GM21737 (cell line): ENCODE measurements at regions not wholly inside any gene's neighbourhood (a gene's known extent, or its start where the extent isn't known, plus 50 kb on each side); places are given as distances from the start of the nearest gene placed in this dataset.

Source experiments
- ATAC-seq: cut with Tn5 transposase; IDR thresholded peaks from one replicate; pipeline ENCODE4 v1.9.1; 2021; ENCODE audit warnings: mild to moderate bottlenecking, moderate library complexity; ENCODE audit not compliant: unreplicated experiment

DNA sequence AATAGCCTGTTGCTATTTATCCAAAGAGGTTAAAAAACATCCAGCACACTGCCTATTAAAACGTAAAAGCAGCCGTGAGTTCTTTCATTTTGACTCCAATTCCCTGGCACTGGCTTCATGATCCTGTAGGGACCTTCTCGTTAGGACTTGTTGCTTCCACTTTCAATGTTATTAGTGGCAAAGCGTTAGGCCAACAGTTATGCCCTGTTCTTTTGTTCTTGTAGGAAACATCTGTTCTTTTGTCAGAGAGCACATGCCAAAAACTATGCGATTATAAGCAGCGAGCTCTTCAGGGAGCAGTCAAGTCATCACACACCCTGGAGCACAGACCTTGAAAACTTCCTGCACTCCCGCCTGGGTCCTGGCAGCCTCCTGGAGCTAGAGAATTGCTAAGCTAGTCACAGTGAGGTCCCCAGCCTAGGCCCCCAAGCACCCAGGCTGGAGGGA is 609.5 kb upstream of the ARID1B start:
- ATAC-seq, result no peak

DNA sequence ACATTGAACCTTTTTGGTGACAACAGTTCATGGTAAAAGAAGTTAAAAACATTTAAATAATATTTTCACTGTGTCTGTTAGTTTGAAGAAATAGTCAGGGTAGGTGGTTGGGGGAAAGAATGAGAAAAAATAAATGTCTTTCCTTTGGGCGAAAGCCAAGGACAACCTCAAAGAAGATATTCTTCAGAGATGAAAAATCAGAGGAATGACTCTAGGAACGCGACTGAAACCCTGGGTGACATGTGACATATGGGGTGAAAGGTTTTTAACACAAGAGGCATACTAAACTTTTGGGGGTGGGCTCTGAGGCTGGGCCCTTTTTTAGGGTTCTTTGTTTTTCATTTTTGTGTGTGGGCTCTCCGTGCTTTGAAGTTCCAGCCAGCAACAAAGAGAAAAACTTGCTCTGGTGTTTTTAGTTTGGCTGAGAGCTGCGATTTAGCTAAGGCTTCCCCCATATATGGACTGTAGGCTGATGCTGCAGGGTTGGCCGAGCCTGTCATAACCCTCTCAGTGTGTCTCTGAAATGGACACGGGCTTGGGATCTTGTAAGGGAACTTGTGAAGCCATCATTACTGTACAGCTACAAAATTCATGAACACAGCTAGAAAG is 610.1 kb upstream of the ARID1B start:
- no peak for ATAC-seq

DNA sequence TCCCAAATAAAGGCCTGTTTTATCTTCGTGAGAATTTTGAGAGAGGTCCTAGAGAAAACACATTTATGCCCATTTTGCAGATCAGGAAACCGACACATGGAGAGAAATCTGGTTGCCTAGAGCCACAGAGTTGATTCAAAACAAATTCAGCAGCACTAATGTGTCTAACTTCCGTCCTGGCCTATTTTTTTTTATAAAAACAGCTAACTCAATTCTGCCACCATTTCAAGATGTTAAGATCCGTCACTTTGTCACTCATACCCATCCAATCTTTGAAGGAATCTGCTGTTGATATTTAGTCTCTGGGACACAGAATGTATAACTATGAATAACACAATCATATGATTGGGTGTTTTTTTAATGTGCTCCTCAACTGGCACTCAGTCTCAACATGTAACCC is 611.1 kb upstream of the ARID1B start:
- ATAC-seq, result no peak

DNA sequence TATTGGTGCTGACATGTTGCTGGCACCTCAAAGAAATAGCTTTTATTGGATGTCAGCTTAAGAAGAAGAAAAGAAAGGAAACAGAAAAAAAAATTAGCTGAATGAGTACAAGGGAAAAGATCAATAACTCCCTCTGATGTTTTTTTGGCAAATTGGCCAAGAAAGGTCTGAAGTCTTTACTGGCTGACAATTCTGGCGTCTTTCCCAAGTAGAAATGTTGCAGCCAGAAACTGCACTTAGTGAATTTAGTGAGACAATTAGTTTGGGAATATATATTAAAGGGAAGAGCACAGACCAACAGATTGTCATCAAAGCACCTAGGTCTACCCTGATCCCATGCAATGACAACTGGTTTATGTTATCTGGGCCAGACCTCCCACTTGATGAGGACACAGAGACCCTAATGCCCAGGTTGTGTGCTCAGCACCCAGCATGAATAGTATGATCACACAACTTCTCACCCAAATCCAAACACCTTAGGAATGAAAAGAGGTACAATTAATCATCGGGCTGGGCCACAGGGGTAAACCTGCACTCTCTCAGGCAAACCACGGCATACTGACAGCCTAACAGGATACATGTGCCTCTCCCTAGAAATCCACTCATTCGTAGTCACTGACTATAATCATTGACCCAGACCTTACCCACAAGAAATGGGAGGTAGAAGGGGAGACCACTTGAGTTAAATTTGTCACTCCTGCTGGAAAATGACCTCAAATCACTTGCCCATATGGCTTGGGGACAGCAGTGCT is 612.3 kb upstream of the ARID1B start:
- ATAC-seq, result no peak

DNA sequence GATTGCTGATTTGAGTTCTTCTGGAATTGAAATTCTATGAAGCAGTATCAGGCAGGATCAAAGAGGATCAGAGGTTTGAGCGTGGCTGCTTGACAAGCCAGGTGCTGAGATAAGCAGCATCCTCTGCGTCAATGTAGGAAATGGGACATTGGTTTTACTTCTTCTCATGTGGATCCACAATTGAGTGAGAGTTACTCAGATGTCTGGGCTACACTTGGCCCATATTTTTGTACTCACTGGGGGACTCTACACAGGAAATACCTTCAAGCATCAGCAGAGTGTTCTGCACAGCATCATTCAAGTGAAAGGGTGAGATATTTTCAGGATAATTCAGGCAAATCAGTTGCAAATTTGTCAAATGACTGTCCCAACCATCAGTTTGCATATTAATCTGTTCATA is 613.9 kb upstream of the ARID1B start:
- no peak for ATAC-seq

DNA sequence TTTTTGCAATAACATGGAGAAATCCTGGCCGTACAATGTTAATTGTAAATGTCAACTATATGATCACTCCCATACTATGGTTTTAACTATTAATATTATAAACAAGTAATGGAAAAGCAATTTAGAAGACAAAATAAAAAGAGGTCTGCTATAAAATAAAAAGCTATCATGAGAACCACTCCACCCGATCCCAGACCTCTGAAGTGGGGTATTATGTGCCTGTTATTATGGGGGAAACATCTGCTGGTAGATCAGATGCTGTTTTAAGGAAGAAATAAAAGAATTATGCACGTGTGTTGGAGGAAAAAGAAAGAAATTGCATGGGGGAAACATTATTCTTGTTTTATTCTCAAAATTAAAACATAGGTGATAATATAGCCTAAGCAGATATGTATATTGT is 615.7 kb upstream of the ARID1B start:
- ATAC-seq, result no peak

DNA sequence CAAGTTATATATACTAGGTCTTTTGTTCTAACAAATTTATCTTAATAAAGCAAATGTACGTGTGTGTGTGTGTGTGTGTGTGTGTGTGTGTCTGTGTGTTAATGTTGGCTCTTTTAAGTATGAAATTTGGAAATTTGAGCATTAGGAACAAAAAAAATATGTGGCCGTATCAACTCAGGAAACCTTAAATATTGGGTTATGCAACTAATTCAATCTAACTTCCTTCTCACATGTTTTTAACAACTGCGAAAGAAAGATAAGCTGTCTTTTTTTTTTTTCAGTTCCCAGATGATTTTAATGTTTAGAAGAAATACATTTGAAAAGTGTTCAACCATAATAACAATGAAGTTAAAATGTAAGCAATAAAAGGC is 616.4 kb upstream of the ARID1B start:
- no peak for ATAC-seq

DNA sequence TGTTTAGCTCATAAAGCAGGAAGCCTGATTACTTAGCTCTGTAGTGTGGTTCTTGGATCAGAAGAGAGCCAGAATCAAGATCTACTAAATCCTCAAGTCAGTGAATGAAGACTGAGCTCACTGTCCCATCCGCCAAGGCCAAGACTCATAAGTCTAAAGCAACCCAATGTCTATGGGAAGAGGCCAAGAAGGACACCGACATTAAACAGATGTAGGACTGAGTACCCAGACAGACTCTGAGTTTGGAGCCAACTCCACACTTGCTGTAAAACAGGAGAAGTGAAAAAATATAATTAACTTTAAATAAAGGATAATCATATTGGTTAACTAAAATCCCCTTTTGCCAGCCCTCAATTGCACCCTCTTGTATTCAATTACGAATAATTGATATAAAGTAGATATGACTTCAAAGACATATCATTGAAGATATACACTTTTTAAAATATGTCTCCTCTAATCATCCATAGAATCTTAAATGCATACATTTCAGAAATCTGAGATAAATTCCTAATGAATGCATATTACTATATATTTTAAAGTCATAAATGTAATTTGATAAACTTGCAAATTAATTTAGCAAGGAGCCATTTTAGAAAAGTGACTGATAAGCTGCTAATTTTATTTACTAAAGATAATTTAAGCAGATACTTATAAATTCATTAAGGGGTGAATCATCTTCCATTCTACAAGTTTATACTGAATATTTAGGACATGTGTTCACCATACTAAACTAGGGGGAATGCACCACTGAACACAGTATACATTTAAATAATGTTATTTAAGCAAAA is 617.0 kb upstream of the ARID1B start:
- no peak for ATAC-seq

DNA sequence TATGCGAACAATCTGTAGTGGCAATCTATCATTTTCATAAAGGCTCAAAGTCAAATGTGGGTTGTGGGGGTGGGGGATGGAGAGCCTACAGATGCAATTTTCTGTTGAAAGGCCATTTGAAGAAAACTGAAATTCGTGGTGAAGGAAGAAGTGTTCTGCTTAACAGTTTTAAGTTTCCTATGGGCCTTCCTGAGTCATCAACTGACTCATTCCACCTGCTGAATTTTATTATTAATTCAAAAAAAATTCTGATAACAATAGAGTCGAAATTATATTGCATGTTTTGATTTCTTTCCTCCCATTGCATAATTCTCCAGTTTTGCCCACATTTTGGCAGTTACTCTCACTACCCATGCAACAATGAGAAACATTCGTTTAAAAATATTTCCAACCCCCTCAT is 622.3 kb upstream of the ARID1B start:
- no peak for ATAC-seq

DNA sequence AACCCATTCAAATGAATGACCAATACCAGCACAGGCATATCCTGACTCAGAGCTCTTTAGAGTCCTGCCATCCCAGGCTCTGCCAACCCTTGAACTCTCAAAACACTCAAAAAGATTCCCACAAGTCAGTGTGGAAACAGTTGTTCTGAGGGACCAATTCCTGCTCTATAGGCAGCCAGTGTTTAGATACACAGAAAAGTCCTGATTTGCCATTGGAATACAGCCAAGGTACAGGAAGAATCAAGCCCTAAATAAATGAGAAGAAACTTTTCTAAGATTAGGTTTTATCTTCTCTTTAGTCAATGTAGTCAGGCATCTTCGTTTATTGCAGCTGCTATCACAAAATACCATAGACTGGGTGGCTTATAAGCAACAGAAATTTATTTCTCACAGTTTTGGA is 626.8 kb upstream of the ARID1B start:
- ATAC-seq, result no peak

DNA sequence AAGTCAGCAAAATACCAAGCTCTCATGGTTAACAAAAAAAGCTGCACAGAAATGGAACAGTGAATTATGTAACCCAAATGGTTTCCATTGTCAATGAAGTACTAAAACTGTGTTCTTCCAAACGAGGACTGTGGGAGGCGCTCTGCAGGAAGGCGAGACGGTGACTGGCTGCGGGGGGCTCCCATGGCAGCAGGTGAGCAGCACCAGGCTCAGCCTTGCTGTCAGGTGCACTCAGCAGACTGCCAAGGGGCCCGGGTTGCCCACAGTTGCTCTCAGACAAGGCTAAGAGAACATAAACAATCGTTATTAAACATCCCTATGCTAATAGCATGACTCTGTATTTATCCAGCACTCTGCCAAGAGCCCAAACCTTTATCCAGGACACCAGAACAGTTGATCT is 630.3 kb upstream of the ARID1B start:
- ATAC-seq, result no peak

DNA sequence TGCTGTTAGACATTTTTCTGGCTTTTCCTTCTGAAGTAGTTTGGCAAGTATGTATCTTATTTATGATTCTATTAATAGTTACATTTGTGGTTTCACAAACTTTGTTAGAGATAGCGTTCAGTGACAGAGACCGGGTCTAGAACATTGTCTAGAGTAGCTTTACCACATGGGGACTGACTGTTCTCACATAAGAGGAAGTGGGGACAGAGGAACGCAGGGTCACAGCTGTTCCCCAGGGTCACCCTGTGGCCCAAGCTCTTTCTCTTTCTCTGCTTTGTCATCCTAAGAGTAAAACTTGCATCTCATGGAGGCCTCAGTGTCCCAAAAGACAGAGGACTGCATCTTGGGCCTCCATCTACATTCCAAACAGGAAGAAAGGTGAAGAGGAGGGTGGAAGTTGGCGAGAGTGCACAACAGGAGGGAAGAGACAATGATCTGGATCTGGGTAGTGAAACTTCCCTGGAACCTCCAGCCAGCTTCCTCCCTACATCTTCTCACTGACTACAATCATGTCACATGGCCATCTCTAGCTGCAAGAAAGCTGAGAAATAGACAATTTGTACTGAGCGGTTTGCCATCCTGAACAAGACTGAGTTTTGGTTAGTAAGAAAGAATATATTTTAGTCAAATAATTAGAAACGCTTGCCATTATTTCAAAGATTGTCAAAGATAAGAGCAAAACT is 645.8 kb upstream of the ARID1B start:
- ATAC-seq, result peak; percentile 98

DNA sequence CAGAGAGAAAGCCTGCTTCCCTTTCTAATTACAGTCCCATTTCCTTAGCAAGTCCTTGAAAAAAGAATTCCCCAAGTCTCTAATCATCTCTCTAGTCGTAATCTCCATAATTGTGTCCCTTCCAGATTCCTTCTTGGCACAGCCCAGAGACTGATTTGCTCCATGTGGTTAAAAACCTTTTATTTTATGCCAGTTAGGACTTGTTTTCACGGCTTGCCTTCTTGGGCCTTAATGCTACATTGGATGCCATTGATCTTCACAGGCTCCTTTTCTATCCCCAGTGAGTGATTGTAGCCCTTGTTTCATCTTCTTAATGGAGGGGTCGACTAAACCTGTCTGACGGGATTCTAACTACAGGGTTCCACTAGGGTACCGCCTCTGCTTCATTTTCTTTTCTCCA is 650.6 kb upstream of the ARID1B start:
- ATAC-seq, result no peak

DNA sequence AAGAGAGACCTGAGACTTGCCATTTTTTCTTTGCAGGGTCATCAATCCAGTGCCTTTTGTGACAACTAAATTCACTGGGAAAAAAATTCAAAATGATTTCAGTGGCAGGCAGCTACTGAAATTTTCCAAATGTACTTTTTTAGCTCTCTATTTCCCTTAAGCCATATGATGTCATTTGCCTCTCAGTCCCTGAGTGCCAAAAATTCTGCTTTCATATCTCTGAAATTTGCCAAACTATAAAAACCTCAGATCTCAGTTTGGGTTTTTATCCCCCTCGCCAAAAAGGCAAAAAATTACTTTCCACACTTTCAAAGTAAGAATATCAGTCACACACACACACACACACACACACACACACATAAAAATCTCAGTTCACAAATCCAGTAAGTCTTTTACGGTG is 651.3 kb upstream of the ARID1B start:
- ATAC-seq, result no peak

DNA sequence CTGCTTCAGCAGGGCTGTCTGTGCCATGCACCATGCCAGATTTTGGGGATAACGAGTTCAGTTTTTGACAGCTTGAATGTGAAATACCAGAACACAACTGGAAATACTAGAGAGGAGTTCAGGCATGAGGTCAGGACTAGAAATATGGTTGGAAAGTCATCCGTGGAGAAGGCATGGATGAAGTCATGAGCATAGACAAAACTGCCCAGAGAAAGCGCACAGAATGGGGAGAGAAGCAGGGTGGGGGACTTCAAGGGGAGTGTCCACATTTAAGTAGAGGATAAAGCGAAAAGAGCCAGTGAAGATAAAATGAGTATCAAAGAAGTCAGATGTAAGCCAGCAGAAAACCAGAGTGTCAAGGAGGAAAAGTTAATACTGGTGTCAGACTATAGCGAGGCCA is 653.4 kb upstream of the ARID1B start:
- no peak for ATAC-seq

DNA sequence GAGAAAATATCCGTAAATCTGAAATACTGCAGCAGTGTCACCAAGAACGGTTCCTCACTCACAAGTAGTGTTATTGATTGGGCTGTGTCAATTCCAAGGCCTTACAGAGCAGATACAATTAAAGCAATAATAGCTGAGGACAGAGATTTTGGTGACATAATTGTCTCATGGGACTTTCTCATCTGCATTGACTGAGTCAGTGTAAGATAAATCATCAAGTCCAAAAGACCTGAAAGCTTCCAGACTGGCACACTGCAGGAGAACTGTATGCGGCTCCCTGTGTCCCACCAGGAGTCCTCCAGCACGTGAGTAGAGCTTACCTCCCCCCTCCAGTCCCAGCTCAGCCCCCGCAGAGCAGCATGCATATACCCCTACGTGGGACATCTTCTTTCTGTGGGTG is 655.2 kb upstream of the ARID1B start:
- ATAC-seq, result no peak

DNA sequence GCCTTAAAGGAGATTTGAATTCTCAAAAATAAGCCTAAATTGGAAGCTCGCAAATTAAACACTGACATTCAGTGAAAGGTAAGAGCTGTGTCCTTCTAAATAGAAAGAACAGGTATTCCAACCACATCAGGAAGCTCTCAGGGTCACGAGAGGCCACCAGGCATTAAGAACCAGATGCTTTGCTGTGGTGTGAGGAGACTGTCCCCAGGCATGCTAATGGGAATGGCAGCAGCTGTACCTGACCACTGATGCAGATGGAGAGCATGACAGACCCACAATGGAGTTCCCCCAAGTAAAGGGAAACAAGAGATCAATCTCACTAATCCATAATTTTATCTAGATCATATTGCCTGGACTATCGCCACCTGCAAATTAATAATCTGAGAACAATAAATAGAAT is 658.9 kb upstream of the NOX3 start:
- no peak for ATAC-seq

DNA sequence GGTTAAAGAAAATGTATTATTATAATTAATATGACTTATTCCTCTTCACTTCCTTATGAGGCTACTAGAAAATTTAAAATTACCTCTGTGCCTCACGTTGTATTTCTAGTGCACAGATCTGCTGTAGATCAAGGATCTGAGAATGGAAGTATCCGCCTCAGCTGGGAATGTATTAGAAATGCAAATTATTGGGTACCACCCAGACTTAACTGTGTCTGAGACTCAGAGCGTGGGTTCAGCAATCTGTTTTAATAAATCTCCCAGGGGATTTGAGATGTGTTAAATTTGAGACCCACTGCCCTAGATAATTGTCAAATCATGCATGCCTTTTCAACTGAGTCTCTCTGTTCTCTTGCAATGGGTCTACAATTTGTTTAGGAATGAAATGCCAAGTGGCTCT is 658.0 kb upstream of the NOX3 start:
- ATAC-seq, result no peak

DNA sequence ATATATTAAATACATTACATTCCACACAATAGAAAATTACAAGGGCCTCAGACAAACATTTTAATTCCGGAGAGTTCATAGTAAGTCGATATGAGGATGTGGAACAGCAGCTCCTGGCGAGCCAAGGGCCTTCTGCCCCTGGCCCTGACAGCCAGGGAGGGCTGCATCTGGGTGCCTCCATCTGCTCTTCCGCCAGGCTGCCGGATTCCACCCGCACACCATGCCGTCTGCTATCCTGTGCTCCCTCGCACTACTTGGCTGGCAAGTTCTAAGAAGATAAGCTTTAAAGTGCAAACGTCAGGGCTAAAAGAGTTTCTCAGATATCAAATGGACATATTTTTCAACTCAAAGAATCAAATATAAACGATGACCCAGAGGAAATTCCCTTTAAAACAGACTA is 656.3 kb upstream of the NOX3 start:
- no peak for ATAC-seq

DNA sequence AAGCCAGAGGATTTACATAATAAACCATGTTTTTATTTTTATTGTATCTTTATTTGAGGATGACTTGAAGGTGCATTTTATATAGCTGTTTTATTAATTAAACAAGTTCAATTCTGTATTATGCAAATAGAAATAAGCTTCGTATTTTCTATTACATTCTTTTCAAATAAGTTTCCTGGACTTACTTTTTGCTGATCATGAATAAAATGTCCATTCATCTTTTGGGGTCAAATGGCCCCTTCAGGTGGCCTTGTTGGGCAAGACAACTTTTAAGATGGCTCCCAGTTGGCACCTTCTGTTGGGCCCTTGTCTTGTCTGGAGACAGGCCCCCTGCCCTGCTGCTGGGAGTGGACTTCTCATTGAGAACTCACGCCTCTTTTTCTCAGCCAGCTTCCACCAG is 654.6 kb upstream of the NOX3 start:
- no peak for ATAC-seq

DNA sequence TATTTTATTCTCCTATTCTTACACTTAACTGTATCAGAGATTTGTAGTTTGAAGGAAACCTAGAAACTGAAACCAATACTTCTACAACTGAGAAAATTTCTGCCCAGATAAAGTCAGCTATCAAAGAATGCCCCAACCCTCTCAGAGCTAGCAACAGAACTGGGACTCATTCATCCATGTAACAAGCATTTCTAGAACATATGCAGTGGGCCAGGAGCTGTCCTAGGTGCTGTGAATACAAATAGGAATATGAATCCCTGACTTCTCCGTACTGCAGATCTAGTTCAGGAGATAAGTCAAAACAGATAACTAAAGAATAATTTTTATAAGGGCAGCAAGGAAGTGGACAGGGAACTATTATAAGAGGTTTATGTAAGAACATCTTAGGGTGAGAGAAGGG is 654.1 kb upstream of the NOX3 start:
- no peak for ATAC-seq
